ENCODE measurements at regions not wholly inside any gene's neighbourhood (a gene's known extent, or its start where the extent isn't known, plus 50 kb on each side); places are given as distances from the start of the nearest gene placed in this dataset.

DNA sequence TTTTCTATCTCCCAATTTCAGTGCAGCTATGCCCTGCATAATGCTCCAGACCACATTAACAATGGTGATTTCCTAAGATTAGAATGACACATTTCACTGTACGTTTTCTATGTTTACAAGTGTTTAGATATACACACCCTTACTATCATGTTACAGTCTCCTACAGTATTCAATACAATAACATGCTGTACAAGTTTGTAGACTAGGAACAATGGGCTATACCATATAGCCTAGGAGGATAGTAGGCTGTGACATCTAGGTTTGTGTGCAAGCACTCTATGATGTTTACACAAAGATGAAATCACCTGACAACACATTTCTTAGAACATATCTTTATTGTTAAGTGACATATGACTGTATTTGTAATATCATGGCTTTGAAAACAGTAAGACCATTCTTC is 1435.6 kb upstream of the NUDT12 start:
- WGBS, 2 experiments (ENCODE audit: extremely low coverage in 2 of 2, insufficient read length in 1 of 2), result no CpG with 5 or more reads among the region's 1 CpG
- Histone ChIP-seq H4K5ac (ENCODE audit: low read depth, low read length) (no peak overlapping the region), H3K4ac (ENCODE audit: low read depth, low read length) (no peak overlapping the region), H3K27me3 (ENCODE audit: control insufficient read depth, insufficient read depth, low read length) (no peaks in the 10 kb centered on the region), H3K14ac (replicated peaks; ENCODE audit: low read depth, low read length) (no peak overlapping the region), H3K56ac (ENCODE audit: extremely low read depth, insufficient read depth, low read length) (no peak overlapping the region), H3K4me3 (ENCODE audit: insufficient read depth, low read depth, low read length) (no peak overlapping the region), H3K79me1 (ENCODE audit: low read depth in 1 of 2, low read length in 2 of 2) (no peaks in the 10 kb centered on the region), H3K23ac (ENCODE audit: low read depth, low read length) (no peak overlapping the region), H3K9me3 (ENCODE audit: control insufficient read depth, insufficient read depth, low read length) (peaks cover 2% of the 10 kb centered on the region; the same call in 1 of the 2 replicates), H2BK15ac (ENCODE audit: low read depth, low read length) (no peak overlapping the region), H2BK5ac (ENCODE audit: low read depth, low read length, poor library complexity, severe bottlenecking) (no peak overlapping the region), H3K9ac (ENCODE audit: low read depth, low read length) (no peak overlapping the region), H2AFZ (replicated peaks; ENCODE audit: low read length, poor library complexity) (no peak overlapping the region), H3K9me1 (ENCODE audit: insufficient read depth, low read length) (no peaks in the 10 kb centered on the region), H3K27ac (ENCODE audit: insufficient read depth, low read length) (no peak overlapping the region), H3K36me3 (ENCODE audit: control insufficient read depth, insufficient read depth, low read length) (no peaks in the 10 kb centered on the region), H4K8ac (ENCODE audit: low read depth in 2 of 2, low read length in 2 of 2) (no peak overlapping the region), H2BK20ac (ENCODE audit: low read depth, low read length) (no peak overlapping the region), H2AK9ac (replicated peaks; ENCODE audit: low read depth, low read length, poor library complexity) (no peak overlapping the region), H4K20me1 (ENCODE audit: insufficient read depth, low read length) (no peaks in the 10 kb centered on the region), H3K4me1 (ENCODE audit: control insufficient read depth, insufficient read depth, low read length) (no peaks in the 10 kb centered on the region), H3K4me2 (ENCODE audit: low read depth, low read length) (no peak overlapping the region), H3K18ac (ENCODE audit: low read depth, low read length) (no peak overlapping the region), H2AK5ac (ENCODE audit: low read depth, low read length) (no peak overlapping the region), H2BK120ac (ENCODE audit: low read depth, low read length) (no peak overlapping the region), H4K91ac (ENCODE audit: insufficient read depth, low read depth, low read length) (no peak overlapping the region)
- intact Hi-C loops (cut with micrococcal nuclease) (no loop called here), dilution Hi-C loops (cut with HindIII; ENCODE audit: low sequenced_read_pairs, unreplicated experiment) (no loop called here), in situ Hi-C loops (cut with MboI; ENCODE audit: low sequenced_read_pairs) (no loop called here)
- no peak for TF ChIP-seq SMC3 (IDR thresholded peaks at IDR 0.05; ENCODE audit: low read depth, low read length)
- TF ChIP-seq NFE2L2 (IDR thresholded peaks at IDR 0.05; ENCODE audit: low read depth, low read length), result no peak
- no peak for TF ChIP-seq MAZ (IDR thresholded peaks at IDR 0.05; ENCODE audit: borderline replicate concordance, low read depth, low read length)
- TF ChIP-seq CEBPB (IDR thresholded peaks at IDR 0.05; ENCODE audit: low read depth, low read length), result no peak
- TF ChIP-seq RCOR1 (IDR thresholded peaks at IDR 0.05; ENCODE audit: insufficient replicate concordance, low read length), result no peak
- no peak for TF ChIP-seq RAD21 (IDR thresholded peaks at IDR 0.05; ENCODE audit: low read length)
- ChIA-PET POLR2A (ENCODE audit: unreplicated experiment) (no interaction called here), CTCF (no interaction called here)
- no peak for DNase-seq
- ATAC-seq (ENCODE audit: low read depth), result no peak
- BruUV-seq (replicated peaks), result no TSS peak

Measured in IMR-90 (cell line).